ENCODE measurements at regions not wholly inside any gene's neighbourhood (a gene's known extent, or its start where the extent isn't known, plus 50 kb on each side); places are given as distances from the start of the nearest gene placed in this dataset.

DNA sequence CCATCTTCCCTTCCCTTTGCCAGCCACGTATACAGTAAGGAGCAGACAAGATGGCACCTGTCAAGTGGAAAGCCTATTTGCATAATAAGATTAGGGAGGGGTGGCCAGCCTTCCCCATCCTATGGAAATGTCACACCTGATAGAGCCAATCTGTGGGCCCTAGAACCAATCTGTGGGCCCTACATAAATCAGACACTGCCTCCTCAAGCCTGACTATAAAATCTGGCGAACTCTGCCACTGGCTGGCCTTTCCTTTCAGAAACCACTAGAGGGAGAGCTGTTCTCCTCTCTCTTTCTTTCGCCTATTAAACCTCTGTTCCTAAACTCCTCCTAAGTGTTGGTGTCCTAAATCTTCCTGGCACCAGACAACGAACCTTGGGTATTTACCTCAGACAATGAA is 231.5 kb upstream of the KLHL1 start:
- H2AFZ ChIP-seq (ENCODE audit: low read depth, low read length) = no peak overlapping the region
- no peak overlapping the region for H3K27ac ChIP-seq (ENCODE audit: insufficient read depth, low read depth, low read length)
- H3K36me3 ChIP-seq (ENCODE audit: control insufficient read depth in 2 of 2, extremely low read depth in 1 of 2, insufficient read depth in 2 of 2, low read length in 2 of 2) = no peaks in the 10 kb centered on the region
- no peaks in the 10 kb centered on the region for H3K4me1 ChIP-seq (ENCODE audit: control insufficient read depth, extremely low read depth, insufficient read depth, low read length)
- no TSS peak for BruUV-seq (replicated peaks)
- ChIA-PET CTCF (interaction anchor here (1.5 kb wide), 1 partner anchor 11 kb away, joined by 3 read pairs; no protein-coding TSS in a partner anchor), POLR2A (no interaction called here)
- H3K4me2 ChIP-seq (ENCODE audit: insufficient read depth, low read length) = no peak overlapping the region
- no peaks in the 10 kb centered on the region for H3K79me2 ChIP-seq (ENCODE audit: control insufficient read depth, insufficient read depth, low read length)
- H3K9me3 ChIP-seq (replicated peaks; ENCODE audit: control insufficient read depth, insufficient read depth, low read length) = no peaks in the 10 kb centered on the region
- no peak overlapping the region for H3K4me3 ChIP-seq (replicated peaks in 1 of 3; ENCODE audit: insufficient read depth in 1 of 3, low read depth in 1 of 3, low read length in 3 of 3)
- peak; percentile 11 for DNase-seq (ENCODE audit: low read depth, low spot score)
- H3K27me3 ChIP-seq (ENCODE audit: control insufficient read depth in 2 of 2, insufficient read depth in 2 of 2, low read length in 2 of 2) = no peaks in the 10 kb centered on the region
- TF ChIP-seq EZH2 (IDR thresholded peaks at IDR 0.05; ENCODE audit: borderline replicate concordance, low read depth, low read length, severe bottlenecking) (no peak), JUN (IDR thresholded peaks at IDR 0.05; ENCODE audit: borderline replicate concordance, insufficient read depth, insufficient read length, low read depth) (no peak)
- TF ChIP-seq, protein P1, sequence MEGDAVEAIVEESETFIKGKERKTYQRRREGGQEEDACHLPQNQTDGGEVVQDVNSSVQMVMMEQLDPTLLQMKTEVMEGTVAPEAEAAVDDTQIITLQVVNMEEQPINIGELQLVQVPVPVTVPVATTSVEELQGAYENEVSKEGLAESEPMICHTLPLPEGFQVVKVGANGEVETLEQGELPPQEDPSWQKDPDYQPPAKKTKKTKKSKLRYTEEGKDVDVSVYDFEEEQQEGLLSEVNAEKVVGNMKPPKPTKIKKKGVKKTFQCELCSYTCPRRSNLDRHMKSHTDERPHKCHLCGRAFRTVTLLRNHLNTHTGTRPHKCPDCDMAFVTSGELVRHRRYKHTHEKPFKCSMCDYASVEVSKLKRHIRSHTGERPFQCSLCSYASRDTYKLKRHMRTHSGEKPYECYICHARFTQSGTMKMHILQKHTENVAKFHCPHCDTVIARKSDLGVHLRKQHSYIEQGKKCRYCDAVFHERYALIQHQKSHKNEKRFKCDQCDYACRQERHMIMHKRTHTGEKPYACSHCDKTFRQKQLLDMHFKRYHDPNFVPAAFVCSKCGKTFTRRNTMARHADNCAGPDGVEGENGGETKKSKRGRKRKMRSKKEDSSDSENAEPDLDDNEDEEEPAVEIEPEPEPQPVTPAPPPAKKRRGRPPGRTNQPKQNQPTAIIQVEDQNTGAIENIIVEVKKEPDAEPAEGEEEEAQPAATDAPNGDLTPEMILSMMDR (IDR thresholded peaks at IDR 0.05; ENCODE audit: extremely low read depth in 1 of 2, insufficient read depth in 1 of 2, low read depth in 1 of 2, low read length in 2 of 2) = peak; percentile 9 to 57
- no peaks in the 10 kb centered on the region for H4K20me1 ChIP-seq (replicated peaks; ENCODE audit: control insufficient read depth, extremely low read depth, insufficient read depth, low read length)
- FAIRE-seq = no peak
- H3K9me1 ChIP-seq (replicated peaks; ENCODE audit: control insufficient read depth, extremely low read depth, insufficient read depth, low read length) = no peaks in the 10 kb centered on the region
- intact Hi-C loops (cut with micrococcal nuclease) (loop anchor here (1.0 kb wide), 1 partner anchor 229 kb away; no protein-coding TSS in a partner anchor), dilution Hi-C loops (cut with MboI; ENCODE audit: extremely low pct_ligation_motif_present, low sequenced_read_pairs) (no loop called here)
- H3K9ac ChIP-seq (replicated peaks; ENCODE audit: extremely low read depth, insufficient read depth, low read length) = no peak overlapping the region

DNA sequence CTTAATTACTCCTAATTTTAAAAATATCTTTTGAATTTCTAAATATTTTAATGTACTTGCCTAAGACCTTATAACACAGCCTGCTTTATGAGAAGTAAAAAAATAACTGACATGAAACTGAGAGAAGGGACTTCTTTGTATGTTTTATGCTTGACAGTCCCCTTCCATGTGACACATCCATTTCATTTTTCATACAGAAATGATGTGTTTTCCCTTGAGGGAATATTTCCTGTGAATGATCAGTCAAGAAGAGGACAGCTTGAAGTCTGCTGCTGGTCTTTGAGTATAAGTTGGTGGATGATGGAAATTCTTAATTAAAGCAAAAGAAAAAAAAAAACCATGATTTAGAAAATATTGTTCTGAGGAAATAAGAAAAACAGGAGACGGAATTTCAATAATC is 230.4 kb upstream of the KLHL1 start:
- Histone ChIP-seq H4K20me1 (replicated peaks; ENCODE audit: control insufficient read depth, extremely low read depth, insufficient read depth, low read length) (no peaks in the 10 kb centered on the region), H2AFZ (ENCODE audit: low read depth, low read length) (no peak overlapping the region), H3K27ac (ENCODE audit: insufficient read depth, low read depth, low read length) (no peak overlapping the region), H3K9ac (replicated peaks; ENCODE audit: extremely low read depth, insufficient read depth, low read length) (no peak overlapping the region), H3K36me3 (ENCODE audit: control insufficient read depth in 2 of 2, extremely low read depth in 1 of 2, insufficient read depth in 2 of 2, low read length in 2 of 2) (no peaks in the 10 kb centered on the region), H3K4me1 (ENCODE audit: control insufficient read depth, extremely low read depth, insufficient read depth, low read length) (no peaks in the 10 kb centered on the region), H3K9me3 (replicated peaks; ENCODE audit: control insufficient read depth, insufficient read depth, low read length) (no peaks in the 10 kb centered on the region), H3K9me1 (replicated peaks; ENCODE audit: control insufficient read depth, extremely low read depth, insufficient read depth, low read length) (no peaks in the 10 kb centered on the region), H3K4me2 (ENCODE audit: insufficient read depth, low read length) (no peak overlapping the region), H3K4me3 (replicated peaks in 1 of 3; ENCODE audit: insufficient read depth in 1 of 3, low read depth in 1 of 3, low read length in 3 of 3) (no peak overlapping the region), H3K79me2 (ENCODE audit: control insufficient read depth, insufficient read depth, low read length) (no peaks in the 10 kb centered on the region), H3K27me3 (ENCODE audit: control insufficient read depth in 2 of 2, insufficient read depth in 2 of 2, low read length in 2 of 2) (no peaks in the 10 kb centered on the region)
- ChIA-PET POLR2A (no interaction called here), CTCF (no interaction called here)
- intact Hi-C loops (cut with micrococcal nuclease) = no loop called here
- dilution Hi-C loops (cut with MboI; ENCODE audit: extremely low pct_ligation_motif_present, low sequenced_read_pairs) = no loop called here
- FAIRE-seq (no peak), DNase-seq (ENCODE audit: low read depth, low spot score) (no peak)
- no TSS peak for BruUV-seq (replicated peaks)
- TF ChIP-seq JUN (IDR thresholded peaks at IDR 0.05; ENCODE audit: borderline replicate concordance, insufficient read depth, insufficient read length, low read depth) (no peak), POLR2A (IDR thresholded peaks at IDR 0.05; ENCODE audit: low read depth, low read length) (no peak), POLR2AphosphoS5 (IDR thresholded peaks at IDR 0.05; ENCODE audit: insufficient read depth, low read depth, low read length) (no peak), MYC (IDR thresholded peaks at IDR 0.05; ENCODE audit: low read depth, low read length) (no peak), FOS (IDR thresholded peaks at IDR 0.05; ENCODE audit: borderline replicate concordance, insufficient read depth, low read length) (no peak), GATA2 (IDR thresholded peaks at IDR 0.05; ENCODE audit: insufficient read depth, insufficient read length, low read depth, low read length) (no peak), EZH2 (IDR thresholded peaks at IDR 0.05; ENCODE audit: borderline replicate concordance, low read depth, low read length, severe bottlenecking) (no peak)
- TF ChIP-seq, protein P2, sequence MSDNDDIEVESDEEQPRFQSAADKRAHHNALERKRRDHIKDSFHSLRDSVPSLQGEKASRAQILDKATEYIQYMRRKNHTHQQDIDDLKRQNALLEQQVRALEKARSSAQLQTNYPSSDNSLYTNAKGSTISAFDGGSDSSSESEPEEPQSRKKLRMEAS (IDR thresholded peaks at IDR 0.05; ENCODE audit: insufficient read depth, insufficient read length) = no peak
- TF ChIP-seq, protein P1 (IDR thresholded peaks at IDR 0.05; ENCODE audit: extremely low read depth in 1 of 2, insufficient read depth in 1 of 2, low read depth in 1 of 2, low read length in 2 of 2) = no peak
